ENCODE measurements at regions not wholly inside any gene's neighbourhood (a gene's known extent, or its start where the extent isn't known, plus 50 kb on each side); places are given as distances from the start of the nearest gene placed in this dataset.

GRCh38 chr5:175060257-175060656, 335.9 kb downstream of the MSX2 start:
- no peak for DNase-seq (ENCODE audit: low read depth, low spot score)
- peaks cover 9% of the 10 kb centered on the region for H3K27me3 Mint-ChIP-seq (ENCODE audit: low read depth)
- H3K4me3 Mint-ChIP-seq = peak overlapping the region; percentile 50
- H3K27ac Mint-ChIP-seq (ENCODE audit: unreplicated experiment) = peak overlapping the region; percentile 31
- H3K4me1 Mint-ChIP-seq = peaks cover 9% of the 10 kb centered on the region
- no peaks in the 10 kb centered on the region for H3K36me3 Mint-ChIP-seq (ENCODE audit: low read depth)
- TF ChIP-seq CTCF (conservative IDR thresholded peaks at IDR 0.05) = no peak
- no peaks in the 10 kb centered on the region for H3K9me3 Mint-ChIP-seq

- Mint-ChIP-seq H3K27ac (ENCODE audit: unreplicated experiment) (peak overlapping the region; percentile 90), H3K27me3 (ENCODE audit: low read depth) (peaks cover 9% of the 10 kb centered on the region)
- DNase-seq (ENCODE audit: low read depth, low spot score) = peak; percentile 63
Observed at GRCh38 chr5:175059687-175060211, 335.4 kb downstream of the MSX2 start.

GRCh38 chr5:175056831-175057230, 332.4 kb downstream of the MSX2 start:
- H3K4me3 Mint-ChIP-seq = no peak overlapping the region
- no peak for DNase-seq (ENCODE audit: low read depth, low spot score)
- no peaks in the 10 kb centered on the region for H3K36me3 Mint-ChIP-seq (ENCODE audit: low read depth)
- H3K9me3 Mint-ChIP-seq = no peaks in the 10 kb centered on the region
- no peak overlapping the region for H3K27ac Mint-ChIP-seq (ENCODE audit: unreplicated experiment)
- TF ChIP-seq CTCF (conservative IDR thresholded peaks at IDR 0.05) = no peak
- H3K27me3 Mint-ChIP-seq (ENCODE audit: low read depth) = peaks cover 23% of the 10 kb centered on the region
- H3K4me1 Mint-ChIP-seq = peaks cover 9% of the 10 kb centered on the region

More at GRCh38 chr5:175059687-175060211, 335.4 kb downstream of the MSX2 start:
- Mint-ChIP-seq H3K4me1 (peaks cover 9% of the 10 kb centered on the region), H3K36me3 (ENCODE audit: low read depth) (no peaks in the 10 kb centered on the region), H3K9me3 (no peaks in the 10 kb centered on the region), H3K4me3 (peak overlapping the region; percentile 50)
- peak; percentile 51 for TF ChIP-seq CTCF (conservative IDR thresholded peaks at IDR 0.05)

- no peaks in the 10 kb centered on the region for H3K4me1 Mint-ChIP-seq
- H3K27ac Mint-ChIP-seq (ENCODE audit: unreplicated experiment) = no peak overlapping the region
- H3K4me3 Mint-ChIP-seq = no peak overlapping the region
- no peaks in the 10 kb centered on the region for H3K9me3 Mint-ChIP-seq
- no peak for DNase-seq (ENCODE audit: low read depth, low spot score)
- no peaks in the 10 kb centered on the region for H3K36me3 Mint-ChIP-seq (ENCODE audit: low read depth)
- peaks cover 35% of the 10 kb centered on the region for H3K27me3 Mint-ChIP-seq (ENCODE audit: low read depth)
- no peak for TF ChIP-seq CTCF (conservative IDR thresholded peaks at IDR 0.05)
Observed at GRCh38 chr5:175054243-175054642, 329.9 kb downstream of the MSX2 start.

- H3K9me3 Mint-ChIP-seq = no peaks in the 10 kb centered on the region
- H3K27me3 Mint-ChIP-seq (ENCODE audit: low read depth) = peaks cover 35% of the 10 kb centered on the region
- no peak overlapping the region for H3K27ac Mint-ChIP-seq (ENCODE audit: unreplicated experiment)
- H3K36me3 Mint-ChIP-seq (ENCODE audit: low read depth) = no peaks in the 10 kb centered on the region
- no peak for TF ChIP-seq CTCF (conservative IDR thresholded peaks at IDR 0.05)
- H3K4me3 Mint-ChIP-seq = no peak overlapping the region
- DNase-seq (ENCODE audit: low read depth, low spot score) = no peak
- no peaks in the 10 kb centered on the region for H3K4me1 Mint-ChIP-seq
Observed at GRCh38 chr5:175052351-175052750, 328.0 kb downstream of the MSX2 start.

All from neural crest cell (in vitro differentiated cells).